Left cardiac atrium (tissue), 2 donors: ENCODE measurements at regions not wholly inside any gene's neighbourhood (a gene's known extent, or its start where the extent isn't known, plus 50 kb on each side); places are given as distances from the start of the nearest gene placed in this dataset.

Source experiments
- microRNA-seq, 2 donors: library from miRNA; unstranded; fragments of <30 nt; microRNA quantifications; one replicate each; pipeline ENCODE4 v1.2.0, GENCODE V29; 2020
- donor health status: DM: no; HTN: yes; CAD: no; lungs with severe emphysema.
- donor health status: DM: yes; HTN: yes; CAD: no.

Small RNA genes in the stretch of these regions (microRNA-seq; reads per million reads assigned to microRNA genes)
- gene MIR3156-3 = 0 reads per million in 2 donors
